ENCODE measurements at regions not wholly inside any gene's neighbourhood (a gene's known extent, or its start where the extent isn't known, plus 50 kb on each side); places are given as distances from the start of the nearest gene placed in this dataset.
"Not testable (repeated sequence)": the region's sequence is repeated elsewhere in the genome, so short reads cannot be mapped to it uniquely, and the experiment has no call there.

DNA sequence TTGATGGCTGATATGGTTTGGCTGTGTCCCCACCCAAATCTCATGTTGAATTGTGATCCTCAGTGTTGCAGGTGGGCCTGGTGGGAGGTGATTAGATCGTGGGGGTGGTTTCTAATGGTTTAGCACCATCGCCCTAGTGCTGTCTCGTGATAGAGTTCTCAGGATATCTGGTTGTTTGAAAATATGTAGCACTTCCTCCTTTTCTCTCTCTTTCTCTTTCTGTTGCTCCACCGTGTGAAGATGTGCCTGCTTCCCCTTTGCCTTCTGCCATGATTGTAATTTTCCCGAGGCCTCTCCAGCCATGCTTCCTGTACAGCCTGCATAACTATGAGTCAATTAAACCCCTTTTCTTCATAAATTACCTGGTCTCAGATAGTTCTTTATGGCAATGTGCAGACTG is 111.6 kb downstream of the SREK1 start:
- no peak overlapping the region for H3K4me3 ChIP-seq (ENCODE audit: low read length in 3 of 3)
- no peak overlapping the region for H3K9ac ChIP-seq (ENCODE audit: low read depth in 1 of 3, low read length in 3 of 3)
- no peaks in the 10 kb centered on the region for H3K9me3 ChIP-seq (ENCODE audit: control insufficient read depth in 3 of 3, low read length in 3 of 3)
- no peaks in the 10 kb centered on the region for H3K36me3 ChIP-seq (ENCODE audit: control insufficient read depth in 3 of 3, insufficient read depth in 3 of 3, low read length in 3 of 3)
- no peak overlapping the region for H3K27ac ChIP-seq (ENCODE audit: low read depth, low read length)
- no peaks in the 10 kb centered on the region for H3K27me3 ChIP-seq (ENCODE audit: control insufficient read depth in 3 of 3, insufficient read depth in 3 of 3, low read length in 3 of 3)
- H3K4me1 ChIP-seq (ENCODE audit: control insufficient read depth in 3 of 3, insufficient read depth in 3 of 3, low read length in 3 of 3), result no peaks in the 10 kb centered on the region

- H3K4me1 ChIP-seq (ENCODE audit: control insufficient read depth in 3 of 3, insufficient read depth in 3 of 3, low read length in 3 of 3), result no peaks in the 10 kb centered on the region
- no peaks in the 10 kb centered on the region for H3K36me3 ChIP-seq (ENCODE audit: control insufficient read depth in 3 of 3, insufficient read depth in 3 of 3, low read length in 3 of 3)
- H3K4me3 ChIP-seq (ENCODE audit: low read length in 3 of 3), result no peak overlapping the region
- no peak overlapping the region for H3K9ac ChIP-seq (ENCODE audit: low read depth in 1 of 3, low read length in 3 of 3)
- no peaks in the 10 kb centered on the region for H3K27me3 ChIP-seq (ENCODE audit: control insufficient read depth in 3 of 3, insufficient read depth in 3 of 3, low read length in 3 of 3)
- no peaks in the 10 kb centered on the region for H3K9me3 ChIP-seq (ENCODE audit: control insufficient read depth in 3 of 3, low read length in 3 of 3)
- H3K27ac ChIP-seq (ENCODE audit: low read depth, low read length), result no peak overlapping the region
These were observed 129.0 kb downstream of the SREK1 start for GRCh38 chr5:66273121-66273520.

DNA sequence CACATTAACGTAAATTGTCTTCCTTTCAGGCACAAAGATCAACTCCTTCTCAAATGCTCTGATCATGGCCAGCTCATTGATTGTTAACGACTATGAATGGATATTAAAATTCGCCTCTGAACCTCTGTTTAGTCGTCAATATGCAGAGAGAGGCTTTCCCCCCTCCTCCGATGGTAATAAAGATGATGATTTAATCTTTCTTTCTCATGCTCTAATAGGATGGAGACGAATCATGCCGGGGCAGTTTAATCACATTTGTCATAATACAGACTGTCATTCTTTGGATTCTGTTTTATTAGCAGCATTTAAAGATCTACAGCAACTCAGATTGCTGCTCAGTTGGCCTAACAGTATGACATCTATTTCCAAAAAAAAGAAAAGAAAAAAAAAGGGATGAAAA is 132.9 kb downstream of the SREK1 start:
- H3K9me3 ChIP-seq (ENCODE audit: control insufficient read depth in 3 of 3, low read length in 3 of 3), result no peaks in the 10 kb centered on the region
- H3K27ac ChIP-seq (ENCODE audit: low read depth, low read length), result no peak overlapping the region
- no peaks in the 10 kb centered on the region for H3K27me3 ChIP-seq (ENCODE audit: control insufficient read depth in 3 of 3, insufficient read depth in 3 of 3, low read length in 3 of 3)
- H3K4me1 ChIP-seq (ENCODE audit: control insufficient read depth in 3 of 3, insufficient read depth in 3 of 3, low read length in 3 of 3), result no peaks in the 10 kb centered on the region
- no peak overlapping the region for H3K9ac ChIP-seq (ENCODE audit: low read depth in 1 of 3, low read length in 3 of 3)
- no peak overlapping the region for H3K4me3 ChIP-seq (ENCODE audit: low read length in 3 of 3)
- H3K36me3 ChIP-seq (ENCODE audit: control insufficient read depth in 3 of 3, insufficient read depth in 3 of 3, low read length in 3 of 3), result no peaks in the 10 kb centered on the region

DNA sequence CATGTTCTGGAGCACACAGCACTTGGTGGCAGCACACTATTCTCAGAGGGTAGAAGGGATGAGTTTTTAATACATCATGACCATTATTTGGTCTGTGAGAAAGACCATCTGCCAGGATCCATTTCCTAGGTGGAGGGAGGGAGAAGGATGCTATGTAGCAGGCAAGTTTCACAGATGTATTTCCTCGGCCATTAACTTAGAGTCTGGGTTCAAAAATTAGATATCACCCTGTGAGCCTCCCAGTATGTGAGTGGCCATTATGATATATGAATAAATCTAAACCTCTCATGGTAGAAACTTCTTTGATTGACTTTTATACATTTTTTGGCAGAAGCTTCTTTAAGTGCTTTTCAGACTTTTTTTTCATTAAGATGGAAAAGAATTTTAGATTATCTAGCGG is 133.9 kb downstream of the SREK1 start:
- no peaks in the 10 kb centered on the region for H3K36me3 ChIP-seq (ENCODE audit: control insufficient read depth in 3 of 3, insufficient read depth in 3 of 3, low read length in 3 of 3)
- H3K9me3 ChIP-seq (ENCODE audit: control insufficient read depth in 3 of 3, low read length in 3 of 3), result no peaks in the 10 kb centered on the region
- H3K27me3 ChIP-seq (ENCODE audit: control insufficient read depth in 3 of 3, insufficient read depth in 3 of 3, low read length in 3 of 3), result no peaks in the 10 kb centered on the region
- H3K9ac ChIP-seq (ENCODE audit: low read depth in 1 of 3, low read length in 3 of 3), result no peak overlapping the region
- no peak overlapping the region for H3K27ac ChIP-seq (ENCODE audit: low read depth, low read length)
- H3K4me1 ChIP-seq (ENCODE audit: control insufficient read depth in 3 of 3, insufficient read depth in 3 of 3, low read length in 3 of 3), result no peaks in the 10 kb centered on the region
- no peak overlapping the region for H3K4me3 ChIP-seq (ENCODE audit: low read length in 3 of 3)

DNA sequence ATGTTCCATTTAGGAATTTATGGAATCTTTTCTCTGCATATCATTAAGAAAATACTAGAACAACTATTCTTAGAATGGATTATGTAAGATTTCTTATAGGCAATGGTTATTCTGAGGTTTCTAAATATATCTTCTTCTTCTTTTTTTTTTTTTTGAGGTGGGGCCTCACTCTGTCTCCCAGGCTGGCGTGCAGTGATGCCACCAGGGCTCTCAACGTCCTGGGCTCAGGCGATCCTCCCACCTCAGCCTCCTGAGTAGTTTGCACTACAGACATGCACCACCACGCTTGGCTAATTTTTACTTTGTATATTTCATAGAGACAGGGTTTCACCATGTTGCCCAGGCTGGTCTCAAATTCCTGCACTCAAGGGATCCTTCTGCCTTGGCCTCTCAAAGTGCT is 137.2 kb downstream of the SREK1 start:
- Histone ChIP-seq H3K9me3 (ENCODE audit: control insufficient read depth in 3 of 3, low read length in 3 of 3) (no peaks in the 10 kb centered on the region), H3K36me3 (ENCODE audit: control insufficient read depth in 3 of 3, insufficient read depth in 3 of 3, low read length in 3 of 3) (no peaks in the 10 kb centered on the region), H3K27me3 (ENCODE audit: control insufficient read depth in 3 of 3, insufficient read depth in 3 of 3, low read length in 3 of 3) (no peaks in the 10 kb centered on the region), H3K4me3 (ENCODE audit: low read length in 3 of 3) (no peak overlapping the region), H3K9ac (ENCODE audit: low read depth in 1 of 3, low read length in 3 of 3) (no peak overlapping the region), H3K27ac (ENCODE audit: low read depth, low read length) (no peak overlapping the region), H3K4me1 (ENCODE audit: control insufficient read depth in 3 of 3, insufficient read depth in 3 of 3, low read length in 3 of 3) (no peaks in the 10 kb centered on the region)

DNA sequence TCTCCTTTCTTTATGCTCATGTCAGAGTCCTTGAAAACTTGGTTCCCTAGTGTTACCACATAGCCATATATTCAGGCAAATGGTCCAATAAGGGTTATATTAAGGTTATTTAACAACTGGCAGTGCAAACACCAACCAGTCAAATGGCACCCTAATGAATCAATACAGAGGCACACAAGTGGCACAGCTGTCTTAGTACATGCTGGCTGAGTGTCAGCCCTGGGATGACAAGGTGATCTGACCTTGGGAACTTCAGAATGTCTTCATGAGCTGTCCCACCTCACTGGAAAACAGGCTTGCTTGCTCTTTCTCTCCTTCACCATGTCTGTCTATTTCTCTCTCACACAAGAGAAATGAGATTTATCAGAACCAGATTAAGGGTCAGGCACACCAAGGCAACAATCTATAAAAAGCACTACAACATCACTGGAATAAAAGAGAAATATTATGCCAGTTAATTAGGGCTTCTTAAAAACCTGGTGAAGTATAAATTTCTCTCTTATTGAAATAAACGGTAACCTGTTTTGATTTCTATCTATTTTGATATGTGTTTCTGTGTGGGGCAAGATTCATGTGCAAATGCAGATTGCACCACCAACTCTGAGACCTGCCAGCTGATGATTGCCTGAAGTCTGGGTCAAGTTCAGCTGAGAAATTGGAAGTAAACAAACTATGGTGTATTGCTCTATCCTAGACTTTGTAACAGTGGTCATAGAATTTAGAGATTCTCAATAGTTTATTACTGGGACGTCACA is 140.7 kb downstream of the SREK1 start:
- Histone ChIP-seq H3K27me3 (ENCODE audit: control insufficient read depth in 3 of 3, insufficient read depth in 3 of 3, low read length in 3 of 3) (no peaks in the 10 kb centered on the region), H3K36me3 (ENCODE audit: control insufficient read depth in 3 of 3, insufficient read depth in 3 of 3, low read length in 3 of 3) (no peaks in the 10 kb centered on the region), H3K9me3 (ENCODE audit: control insufficient read depth in 3 of 3, low read length in 3 of 3) (no peaks in the 10 kb centered on the region), H3K4me1 (ENCODE audit: control insufficient read depth in 3 of 3, insufficient read depth in 3 of 3, low read length in 3 of 3) (no peaks in the 10 kb centered on the region), H3K4me3 (ENCODE audit: low read length in 3 of 3) (no peak overlapping the region), H3K9ac (ENCODE audit: low read depth in 1 of 3, low read length in 3 of 3) (no peak overlapping the region), H3K27ac (ENCODE audit: low read depth, low read length) (no peak overlapping the region)

GRCh38 chr5:66285343-66285922 is 141.3 kb downstream of the SREK1 start:
- H3K4me3 ChIP-seq (ENCODE audit: low read length in 3 of 3), result no peak overlapping the region
- H3K27me3 ChIP-seq (ENCODE audit: control insufficient read depth in 3 of 3, insufficient read depth in 3 of 3, low read length in 3 of 3), result no peaks in the 10 kb centered on the region
- H3K9ac ChIP-seq (ENCODE audit: low read depth in 1 of 3, low read length in 3 of 3), result no peak overlapping the region
- no peaks in the 10 kb centered on the region for H3K4me1 ChIP-seq (ENCODE audit: control insufficient read depth in 3 of 3, insufficient read depth in 3 of 3, low read length in 3 of 3)
- H3K36me3 ChIP-seq (ENCODE audit: control insufficient read depth in 3 of 3, insufficient read depth in 3 of 3, low read length in 3 of 3), result no peaks in the 10 kb centered on the region
- no peaks in the 10 kb centered on the region for H3K9me3 ChIP-seq (ENCODE audit: control insufficient read depth in 3 of 3, low read length in 3 of 3)
- H3K27ac ChIP-seq (ENCODE audit: low read depth, low read length), result no peak overlapping the region

GRCh38 chr5:66291771-66292170 is 147.7 kb downstream of the SREK1 start:
- Histone ChIP-seq H3K36me3 (ENCODE audit: control insufficient read depth in 3 of 3, insufficient read depth in 3 of 3, low read length in 3 of 3) (no peaks in the 10 kb centered on the region), H3K4me3 (ENCODE audit: low read length in 3 of 3) (no peak overlapping the region), H3K9me3 (ENCODE audit: control insufficient read depth in 3 of 3, low read length in 3 of 3) (no peaks in the 10 kb centered on the region), H3K27ac (ENCODE audit: low read depth, low read length) (no peak overlapping the region), H3K27me3 (ENCODE audit: control insufficient read depth in 3 of 3, insufficient read depth in 3 of 3, low read length in 3 of 3) (no peaks in the 10 kb centered on the region), H3K9ac (ENCODE audit: low read depth in 1 of 3, low read length in 3 of 3) (no peak overlapping the region), H3K4me1 (ENCODE audit: control insufficient read depth in 3 of 3, insufficient read depth in 3 of 3, low read length in 3 of 3) (no peaks in the 10 kb centered on the region)

DNA sequence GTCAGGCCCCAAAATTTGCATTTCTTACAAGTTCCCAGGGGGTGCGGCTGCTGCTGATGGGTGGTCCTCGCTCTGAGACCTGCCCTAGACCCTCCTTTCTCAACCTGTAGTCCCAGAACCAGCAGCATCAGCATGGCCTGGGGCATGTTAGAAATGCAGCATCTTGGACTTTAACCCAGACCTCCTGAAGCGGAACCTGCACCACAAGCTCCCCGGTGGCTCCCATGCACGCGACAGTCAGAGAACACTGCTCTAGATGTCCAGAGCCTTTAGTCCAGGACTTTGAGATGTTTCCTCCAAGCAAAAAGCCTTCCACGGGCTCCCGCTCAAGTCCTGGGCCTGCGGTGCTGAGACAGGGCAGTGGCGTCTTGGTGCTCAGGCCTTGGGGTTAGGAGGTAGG is 149.8 kb downstream of the SREK1 start:
- H3K9ac ChIP-seq (ENCODE audit: low read depth in 1 of 3, low read length in 3 of 3); H3K27me3 ChIP-seq (ENCODE audit: control insufficient read depth in 3 of 3, insufficient read depth in 3 of 3, low read length in 3 of 3); H3K4me1 ChIP-seq (ENCODE audit: control insufficient read depth in 3 of 3, insufficient read depth in 3 of 3, low read length in 3 of 3); H3K36me3 ChIP-seq (ENCODE audit: control insufficient read depth in 3 of 3, insufficient read depth in 3 of 3, low read length in 3 of 3); H3K4me3 ChIP-seq (ENCODE audit: low read length in 3 of 3); H3K9me3 ChIP-seq (ENCODE audit: control insufficient read depth in 3 of 3, low read length in 3 of 3); H3K27ac ChIP-seq (ENCODE audit: low read depth, low read length): not testable (repeated sequence)

- Histone ChIP-seq H3K36me3 (ENCODE audit: control insufficient read depth in 3 of 3, insufficient read depth in 3 of 3, low read length in 3 of 3) (no peaks in the 10 kb centered on the region), H3K27ac (ENCODE audit: low read depth, low read length) (no peak overlapping the region), H3K27me3 (ENCODE audit: control insufficient read depth in 3 of 3, insufficient read depth in 3 of 3, low read length in 3 of 3) (no peaks in the 10 kb centered on the region), H3K4me1 (ENCODE audit: control insufficient read depth in 3 of 3, insufficient read depth in 3 of 3, low read length in 3 of 3) (no peaks in the 10 kb centered on the region), H3K9me3 (ENCODE audit: control insufficient read depth in 3 of 3, low read length in 3 of 3) (no peaks in the 10 kb centered on the region), H3K4me3 (ENCODE audit: low read length in 3 of 3) (no peak overlapping the region), H3K9ac (ENCODE audit: low read depth in 1 of 3, low read length in 3 of 3) (no peak overlapping the region)
These were observed 155.4 kb downstream of the SREK1 start for GRCh38 chr5:66299463-66299862.

All from skeletal muscle tissue (tissue), 3 donors.